ENCODE measurements at regions not wholly inside any gene's neighbourhood (a gene's known extent, or its start where the extent isn't known, plus 50 kb on each side); places are given as distances from the start of the nearest gene placed in this dataset.

DNA sequence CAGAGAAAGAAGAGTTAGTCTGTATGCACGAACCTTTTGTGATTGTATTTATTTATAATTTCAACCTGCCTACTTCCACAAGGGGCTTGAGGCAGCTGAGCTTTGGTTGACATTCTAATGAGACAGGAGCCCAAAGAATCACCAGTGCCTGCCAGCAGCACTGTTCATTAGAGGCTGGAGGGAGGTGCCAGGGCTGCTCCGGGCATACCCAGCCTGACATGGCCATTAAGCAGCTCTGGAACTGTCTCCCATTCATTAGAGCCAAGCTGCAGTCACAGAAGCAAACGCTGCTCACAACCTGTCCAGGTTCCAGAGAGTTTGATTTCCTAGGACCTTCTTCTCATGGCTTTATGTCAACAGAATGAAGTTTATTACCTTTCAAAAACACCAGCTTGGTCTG is 425.5 kb downstream of the RFC3 start:
- no peak for DNase-seq (ENCODE audit: low read depth, low spot score)
- H3K9me2 ChIP-seq (ENCODE audit: insufficient read depth): no peaks in the 10 kb centered on the region
- ATAC-seq: no peak
- CTCF ChIA-PET: no interaction called here
- RAD21 ChIA-PET (ENCODE audit: low non-redundant PET in 1 of 2, low total read pairs in 2 of 2, uncharacterized antibody in 2 of 2, unreplicated experiment in 2 of 2): no interaction called here
- BruUV-seq (replicated peaks): no TSS peak
- H3K9me3 ChIP-seq (ENCODE audit: control insufficient read depth in 1 of 2, insufficient read depth in 1 of 2, low read depth in 1 of 2, low read length in 2 of 2): no peaks in the 10 kb centered on the region
- H2AFZ ChIP-seq (ENCODE audit: low read depth, low read length, poor library complexity, severe bottlenecking): no peak overlapping the region
- no peaks in the 10 kb centered on the region for H3K27me3 ChIP-seq (ENCODE audit: insufficient read depth, low read length)
- no peak overlapping the region for H3K4me2 ChIP-seq (ENCODE audit: low read length)
- H3K4me1 ChIP-seq (ENCODE audit: control insufficient read depth in 1 of 2, insufficient read depth in 2 of 2, low read length in 2 of 2): peaks cover 3 to 6% of the 10 kb centered on the region in 2 experiments; a peak in 2 of 4 replicates
- H3K36me3 ChIP-seq (ENCODE audit: control insufficient read depth in 1 of 2, insufficient read depth in 2 of 2, low read length in 2 of 2): no peaks in the 10 kb centered on the region
- no peaks in the 10 kb centered on the region for H3K79me2 ChIP-seq (ENCODE audit: insufficient read depth, low read length)
- H3K27ac ChIP-seq (ENCODE audit: low read depth, low read length): no peak overlapping the region
- H3K4me3 ChIP-seq (replicated peaks in 1 of 2; ENCODE audit: low read depth in 1 of 2, low read length in 2 of 2): no peak overlapping the region
- intact Hi-C loops (cut with micrococcal nuclease): no loop called here
- H4K20me1 ChIP-seq (ENCODE audit: insufficient read depth): no peaks in the 10 kb centered on the region
- TF ChIP-seq, protein P1, sequence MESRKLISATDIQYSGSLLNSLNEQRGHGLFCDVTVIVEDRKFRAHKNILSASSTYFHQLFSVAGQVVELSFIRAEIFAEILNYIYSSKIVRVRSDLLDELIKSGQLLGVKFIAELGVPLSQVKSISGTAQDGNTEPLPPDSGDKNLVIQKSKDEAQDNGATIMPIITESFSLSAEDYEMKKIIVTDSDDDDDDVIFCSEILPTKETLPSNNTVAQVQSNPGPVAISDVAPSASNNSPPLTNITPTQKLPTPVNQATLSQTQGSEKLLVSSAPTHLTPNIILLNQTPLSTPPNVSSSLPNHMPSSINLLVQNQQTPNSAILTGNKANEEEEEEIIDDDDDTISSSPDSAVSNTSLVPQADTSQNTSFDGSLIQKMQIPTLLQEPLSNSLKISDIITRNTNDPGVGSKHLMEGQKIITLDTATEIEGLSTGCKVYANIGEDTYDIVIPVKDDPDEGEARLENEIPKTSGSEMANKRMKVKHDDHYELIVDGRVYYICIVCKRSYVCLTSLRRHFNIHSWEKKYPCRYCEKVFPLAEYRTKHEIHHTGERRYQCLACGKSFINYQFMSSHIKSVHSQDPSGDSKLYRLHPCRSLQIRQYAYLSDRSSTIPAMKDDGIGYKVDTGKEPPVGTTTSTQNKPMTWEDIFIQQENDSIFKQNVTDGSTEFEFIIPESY (IDR thresholded peaks at IDR 0.05; ENCODE audit: extremely low read depth, insufficient replicate concordance, low read length): no peak
- TF ChIP-seq SRF (IDR thresholded peaks at IDR 0.05; ENCODE audit: low read depth) (no peak), CBX3 (IDR thresholded peaks at IDR 0.05; ENCODE audit: low read depth) (no peak), EZH2phosphoT487 (IDR thresholded peaks at IDR 0.05; ENCODE audit: borderline replicate concordance) (no peak), JUND (IDR thresholded peaks at IDR 0.05) (no peak), SP1 (IDR thresholded peaks at IDR 0.05; ENCODE audit: low read depth) (no peak), FOSL1 (IDR thresholded peaks at IDR 0.05; ENCODE audit: low read depth) (no peak), RAD21 (IDR thresholded peaks at IDR 0.05; ENCODE audit: low read depth) (no peak), ZNF274 (IDR thresholded peaks at IDR 0.05; ENCODE audit: low read depth, low read length) (no peak)
- TF ChIP-seq, protein P2, sequence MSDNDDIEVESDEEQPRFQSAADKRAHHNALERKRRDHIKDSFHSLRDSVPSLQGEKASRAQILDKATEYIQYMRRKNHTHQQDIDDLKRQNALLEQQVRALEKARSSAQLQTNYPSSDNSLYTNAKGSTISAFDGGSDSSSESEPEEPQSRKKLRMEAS (IDR thresholded peaks at IDR 0.05): no peak
- TF ChIP-seq, protein P3, sequence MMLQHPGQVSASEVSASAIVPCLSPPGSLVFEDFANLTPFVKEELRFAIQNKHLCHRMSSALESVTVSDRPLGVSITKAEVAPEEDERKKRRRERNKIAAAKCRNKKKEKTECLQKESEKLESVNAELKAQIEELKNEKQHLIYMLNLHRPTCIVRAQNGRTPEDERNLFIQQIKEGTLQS (IDR thresholded peaks at IDR 0.05): no peak
- POLR2A ChIA-PET: no interaction called here
- no peak overlapping the region for H3K9ac ChIP-seq (ENCODE audit: low read length)
